ACHN (cell line): ENCODE measurements at regions not wholly inside any gene's neighbourhood (a gene's known extent, or its start where the extent isn't known, plus 50 kb on each side); places are given as distances from the start of the nearest gene placed in this dataset.
"Not testable (repeated sequence)": the region's sequence is repeated elsewhere in the genome, so short reads cannot be mapped to it uniquely, and the experiment has no call there.

Experiments
- DNase-seq: peaks from one replicate; pipeline ENCODE4 v3.0.0-alpha.2; 2015
- in situ Hi-C: cut with HindIII; loops from 2 replicates; pipeline ENCODE4 v1.10.0; 2017; ENCODE audit warnings: low sequenced_read_pairs, low pct_ligation_motif_present, low pct_unique_long_range_greater_than_20kb

DNA sequence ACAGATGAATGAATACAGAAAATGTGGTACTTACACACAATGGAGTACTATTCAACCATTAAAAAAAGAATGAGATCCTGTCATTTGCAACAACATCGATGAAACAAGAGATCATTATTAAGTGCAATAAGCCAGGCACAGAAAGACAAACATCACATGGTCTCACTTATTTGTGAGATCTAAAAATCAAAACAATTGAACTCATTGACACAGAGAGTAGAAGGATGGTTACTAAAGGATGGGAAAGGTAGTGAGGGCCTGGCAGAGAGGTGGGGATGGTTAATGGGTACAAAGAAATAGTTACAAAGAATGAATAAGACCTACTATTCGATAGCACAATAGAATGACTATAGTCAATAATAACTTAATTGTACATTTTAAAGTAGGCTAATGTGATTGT is 393.5 kb downstream of the SATB2 start:
- in situ Hi-C loops: no loop called here
- DNase-seq: no peak

GRCh38 chr2:199057936-199058335 is 399.8 kb downstream of the SATB2 start:
- in situ Hi-C loops: no loop called here
- no peak for DNase-seq

DNA sequence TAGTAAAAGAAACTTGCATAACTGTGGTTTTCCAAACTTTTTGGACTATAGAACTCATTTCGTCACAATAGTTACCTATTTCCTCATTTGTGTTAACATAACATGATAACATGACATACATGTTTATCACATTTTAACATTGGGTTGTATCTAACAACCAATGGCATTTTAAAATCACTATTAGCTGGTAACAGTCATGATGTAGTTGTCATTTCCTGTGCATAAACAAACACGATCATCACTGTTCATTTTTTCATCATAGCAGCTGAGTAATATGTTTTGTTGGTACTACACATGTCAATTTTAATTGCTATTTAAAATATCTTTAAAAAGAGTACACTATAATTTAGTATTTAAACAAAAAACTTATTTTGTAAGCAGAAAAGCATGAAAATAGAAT is 402.4 kb downstream of the SATB2 start:
- DNase-seq: no peak
- in situ Hi-C loops: no loop called here

DNA sequence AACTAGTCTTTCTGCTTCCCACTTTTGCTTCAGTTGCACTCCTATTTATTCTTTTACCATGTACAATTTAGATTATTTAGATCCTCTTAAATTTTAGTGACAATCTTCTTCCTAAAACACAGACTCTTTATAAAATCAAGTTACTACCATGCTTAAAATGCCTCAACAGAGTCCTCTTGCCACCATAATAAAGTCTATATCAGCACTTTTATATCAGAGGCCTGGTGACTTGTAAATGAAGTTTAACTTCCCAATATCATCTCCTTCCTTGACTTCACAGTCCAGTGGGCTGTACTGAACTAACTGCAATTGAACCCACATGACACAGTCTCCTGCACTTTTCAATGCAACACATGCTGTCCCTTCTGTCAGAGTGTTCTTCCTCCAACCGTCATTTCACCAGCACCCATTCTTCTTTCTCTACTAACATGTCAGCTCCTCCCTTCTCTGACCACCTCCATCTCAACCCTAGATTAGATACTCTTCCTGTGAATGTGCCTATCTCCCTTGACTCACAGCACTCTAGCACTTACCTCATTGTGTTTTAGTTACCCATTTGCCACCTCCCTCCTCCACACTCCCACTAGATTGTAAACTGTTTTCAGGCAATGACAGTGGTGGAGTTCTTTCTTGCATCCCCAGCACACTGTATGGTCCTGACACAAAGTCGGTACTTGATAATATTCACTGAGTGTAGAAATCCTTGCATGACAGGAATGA is 414.9 kb downstream of the SATB2 start:
- no peak for DNase-seq
- in situ Hi-C loops: no loop called here

DNA sequence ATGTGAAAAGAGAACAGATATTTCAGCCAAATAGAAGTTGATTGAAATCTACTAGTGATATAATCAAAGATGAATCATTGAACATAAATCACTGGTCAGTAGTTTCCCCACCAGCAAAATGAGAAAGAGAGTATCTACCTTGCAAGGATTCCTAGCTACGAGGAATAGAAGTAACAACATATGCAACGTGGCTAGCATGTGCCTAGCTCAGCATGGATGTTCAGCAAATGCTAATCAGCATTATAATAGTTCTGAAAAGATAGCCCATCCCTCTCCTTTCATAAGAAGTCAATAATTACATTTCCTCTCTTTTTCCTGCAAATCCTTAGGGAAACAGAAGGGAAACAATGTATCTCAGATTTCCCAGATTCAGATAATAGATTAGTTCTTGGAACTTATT is 417.2 kb downstream of the SATB2 start:
- in situ Hi-C loops: no loop called here
- DNase-seq: no peak

DNA sequence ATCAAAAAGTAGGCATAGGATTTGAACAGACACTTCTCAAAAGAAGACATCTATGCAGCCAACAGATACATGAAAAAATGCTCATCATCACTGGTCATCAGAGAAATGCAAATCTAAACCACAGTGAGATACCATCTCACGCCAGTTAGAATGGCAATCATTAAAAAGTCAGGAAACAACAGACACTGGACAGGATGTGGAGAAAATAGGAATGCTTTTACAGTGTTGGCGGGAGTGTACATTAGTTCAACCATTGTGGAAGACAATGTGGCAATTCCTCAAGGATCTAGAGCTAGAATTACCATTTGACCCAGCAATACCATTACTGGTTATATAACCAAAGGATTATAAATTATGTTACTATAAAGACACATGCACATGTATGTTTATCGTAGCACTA is 424.0 kb downstream of the SATB2 start:
- DNase-seq, in situ Hi-C loops: not testable (repeated sequence)

GRCh38 chr2:199025146-199025545 is 432.6 kb downstream of the SATB2 start:
- no peak for DNase-seq
- in situ Hi-C loops: no loop called here

DNA sequence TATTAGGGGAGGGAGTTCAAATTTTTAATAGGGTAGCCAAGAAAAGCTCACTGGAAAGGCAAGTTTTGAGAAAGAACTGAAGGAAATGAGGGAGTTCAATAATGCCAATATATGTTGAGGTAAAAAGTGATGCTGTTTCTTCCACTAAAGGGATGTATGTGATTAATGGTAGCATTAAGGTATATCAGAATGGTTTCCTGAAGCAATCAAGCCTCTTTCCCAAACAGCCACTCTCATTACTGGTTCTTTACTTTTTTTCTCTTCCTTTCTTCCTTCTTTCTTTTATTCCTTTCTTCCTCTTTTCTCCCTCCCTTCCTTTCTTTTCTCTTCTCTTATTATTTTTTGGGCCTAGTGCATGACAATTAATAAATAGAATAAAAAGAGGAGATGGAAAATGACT is 433.5 kb downstream of the SATB2 start:
- in situ Hi-C loops: no loop called here
- no peak for DNase-seq

- in situ Hi-C loops: no loop called here
- DNase-seq: peak; percentile 67
Measured at GRCh38 chr2:199019898-199020507, 437.7 kb downstream of the SATB2 start.

GRCh38 chr2:199018826-199019225 is 438.9 kb downstream of the SATB2 start:
- DNase-seq: no peak
- in situ Hi-C loops: no loop called here

- DNase-seq: no peak
- in situ Hi-C loops: no loop called here
Measured at GRCh38 chr2:199015072-199015471, 442.7 kb downstream of the SATB2 start.

- in situ Hi-C loops: no loop called here
- no peak for DNase-seq
Measured at GRCh38 chr2:199014226-199014625, 443.5 kb downstream of the SATB2 start.

DNA sequence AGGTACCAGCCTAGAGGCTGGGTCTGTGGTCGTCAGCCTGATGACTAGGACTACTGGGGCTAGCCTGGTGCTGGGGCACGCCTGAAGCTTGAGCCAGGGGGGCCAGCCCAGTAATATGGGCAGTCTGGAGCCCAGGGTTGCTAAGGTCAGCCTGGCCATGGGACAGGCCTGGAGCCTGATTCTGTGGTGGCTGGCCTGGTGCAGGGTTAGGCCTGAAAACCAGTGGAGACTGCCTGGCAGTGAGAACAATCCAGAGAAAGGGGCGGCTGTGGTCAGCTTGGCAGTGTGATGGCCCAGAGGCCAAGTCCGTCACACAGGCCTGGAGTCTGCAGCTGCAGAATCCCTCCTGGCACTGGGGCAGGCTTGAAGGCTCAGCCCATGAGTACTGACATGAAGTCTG is 445.8 kb downstream of the SATB2 start:
- DNase-seq: no peak
- in situ Hi-C loops: no loop called here

- in situ Hi-C loops: no loop called here
- no peak for DNase-seq
Measured at GRCh38 chr2:198994678-198995077, 463.1 kb downstream of the SATB2 start.

GRCh38 chr2:198991431-198991830 is 466.3 kb downstream of the SATB2 start:
- no peak for DNase-seq

GRCh38 chr2:198975779-198976178 is 482.0 kb downstream of the SATB2 start:
- in situ Hi-C loops: no loop called here
- DNase-seq: no peak

More at GRCh38 chr2:198991431-198991830, 466.3 kb downstream of the SATB2 start:
- in situ Hi-C loops: no loop called here

DNA sequence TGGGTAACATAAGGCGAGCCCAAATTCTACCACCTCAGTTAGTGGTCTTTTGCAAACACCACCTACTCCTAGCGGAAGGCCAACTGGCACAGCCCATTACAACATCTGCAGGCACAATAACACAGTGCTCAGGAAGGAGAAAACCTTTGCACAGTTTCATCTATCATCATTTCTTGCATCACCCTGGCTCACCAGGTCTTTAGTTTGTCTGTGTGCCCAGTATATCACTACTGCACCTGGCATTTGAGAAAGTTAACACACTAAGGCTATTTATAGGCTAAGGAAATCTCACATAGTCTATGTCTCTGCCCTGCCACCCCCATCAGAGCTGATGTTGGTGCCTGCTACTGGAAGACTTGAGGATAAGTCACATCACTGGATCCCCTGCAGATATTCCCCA is 484.0 kb downstream of the SATB2 start:
- DNase-seq: no peak
- in situ Hi-C loops: no loop called here

DNA sequence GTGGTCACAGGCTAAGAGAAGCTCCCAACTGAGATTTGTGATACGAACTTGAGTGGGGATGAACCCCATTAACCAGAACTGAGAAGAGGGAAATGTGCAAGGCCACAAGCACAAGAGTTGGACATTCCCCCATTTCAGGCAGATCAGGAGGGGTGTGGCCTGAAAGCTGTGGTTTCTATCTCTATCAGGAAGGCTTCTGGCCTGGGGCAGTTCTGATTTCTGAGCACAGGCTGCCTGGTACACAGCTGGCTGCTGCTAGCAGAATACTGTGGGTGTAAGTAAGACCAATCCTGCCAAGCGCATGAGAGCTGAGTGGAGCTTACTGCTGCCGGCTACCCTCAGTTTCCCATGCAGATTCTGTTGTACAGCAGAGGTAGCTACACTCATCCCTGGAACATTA is 484.6 kb downstream of the SATB2 start:
- DNase-seq: no peak
- in situ Hi-C loops: no loop called here

GRCh38 chr2:198968545-198968944 is 489.2 kb downstream of the SATB2 start:
- in situ Hi-C loops: no loop called here
- no peak for DNase-seq

DNA sequence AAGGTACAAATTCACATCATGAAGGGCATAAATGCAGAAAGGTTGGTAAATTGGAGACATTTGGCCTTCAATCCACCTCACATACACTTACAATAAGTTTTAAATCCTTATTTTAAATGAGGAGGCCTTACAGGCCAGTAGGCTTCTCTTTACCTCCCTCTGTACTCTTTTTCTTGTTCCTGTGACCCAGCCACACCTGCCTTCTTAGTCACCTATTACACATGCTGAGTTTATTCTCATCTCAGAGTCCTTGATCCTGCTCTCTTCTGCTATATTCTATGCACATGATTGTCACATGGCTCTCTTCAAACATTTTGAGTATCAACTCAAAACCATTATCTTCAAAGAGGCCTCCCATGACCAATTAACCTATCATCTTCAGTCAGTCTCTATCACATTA is 491.5 kb downstream of the SATB2 start:
- DNase-seq: no peak
- in situ Hi-C loops: no loop called here
